Prostate gland (tissue), 2 donors: ENCODE measurements at regions not wholly inside any gene's neighbourhood (a gene's known extent, or its start where the extent isn't known, plus 50 kb on each side); places are given as distances from the start of the nearest gene placed in this dataset.

Source experiments
- DNase-seq: peaks from one replicate; pipeline ENCODE4 v3.0.0-alpha.2; 2019; ENCODE audit warnings: low spot score
- H3K27ac ChIP-seq, 2 donors: fragments of 200-600 bp; sonication (generic); 2 replicates each; pipeline ENCODE4 v1.5.1; 2017 to 2019
- H3K27me3 ChIP-seq: fragments of 200-600 bp; sonication (generic); replicated peaks from 2 replicates; pipeline ENCODE4 v1.5.1; 2019; ENCODE audit not compliant: insufficient read depth
- H3K36me3 ChIP-seq, 2 donors: fragments of 200-600 bp; sonication (generic); 1 replicate in 1 of 2; 2 replicates in 1 of 2; pipeline versions ENCODE4 v1.5.1 to v1.8.1; 2017 to 2019
- H3K4me1 ChIP-seq: fragments of 200-600 bp; sonication (generic); replicated peaks from 2 replicates; pipeline ENCODE4 v1.5.1; 2019
- H3K4me3 ChIP-seq, 2 donors: fragments of 200-600 bp; sonication (generic); 2 replicates each; pipeline ENCODE4 v1.5.1; 2017 to 2019
- H3K9me3 ChIP-seq: fragments of 200-600 bp; sonication (generic); 2 replicates; pipeline ENCODE4 v1.5.1; 2017
- CTCF ChIP-seq, 4 experiments: fragments of 200-600 bp in 2 of 4; fragments of 450-650 bp in 2 of 4; sonication (generic) in 2 of 4; IDR thresholded peaks; 1 replicate in 3 of 4; 2 replicates in 1 of 4; pipeline ENCODE4 v1.5.1; 2016 to 2019; ENCODE audit warnings: antibody characterized with exemption in 4 of 4, mild to moderate bottlenecking in 2 of 4, moderate library complexity in 2 of 4
- POLR2A ChIP-seq: fragments of 450-650 bp; IDR thresholded peaks from one replicate; pipeline ENCODE4 v1.6.1; 2016; ENCODE audit warnings: antibody characterized with exemption, mild to moderate bottlenecking
- POLR2AphosphoS5 ChIP-seq: sonication (generic); formaldehyde crosslinking; IDR thresholded peaks from one replicate; pipeline ENCODE4 v1.6.1; 2017; ENCODE audit warnings: antibody characterized with exemption
- WGBS: methylation state at CpG from one replicate; pipeline ENCODE4 v1.1.5; 2018; 5-methylcytosine and 5-hydroxymethylcytosine counted together
- intact Hi-C: fragments of 100-400 bp; cut with DNase I; formaldehyde crosslinking; loops from one replicate; pipeline ENCODE4 v1.14.2; 2022

GRCh38 chr1:29669158-29669871 lies 433.0 kb downstream of the PTPRU start:
- intact Hi-C loops = no loop called here
- peaks cover 11% of the 10 kb centered on the region for H3K27me3 ChIP-seq
- TF ChIP-seq CTCF (IDR thresholded peaks at IDR 0.05) (no peak), POLR2AphosphoS5 (no peak), POLR2A (no peak)
- H3K36me3 ChIP-seq = no peaks in the 10 kb centered on the region
- DNase-seq = no peak
- no peaks in the 10 kb centered on the region for H3K9me3 ChIP-seq
- H3K27ac ChIP-seq = no peak overlapping the region
- 68% methylated on average over 10 of the region's 10 CpGs for WGBS
- no peak overlapping the region for H3K4me3 ChIP-seq
- H3K4me1 ChIP-seq = no peaks in the 10 kb centered on the region

GRCh38 chr1:29668551-29669157 lies 432.3 kb downstream of the PTPRU start:
- Histone ChIP-seq H3K4me1 (no peaks in the 10 kb centered on the region), H3K9me3 (no peaks in the 10 kb centered on the region), H3K27ac (no peak overlapping the region), H3K4me3 (no peak overlapping the region), H3K36me3 (no peaks in the 10 kb centered on the region), H3K27me3 (peaks cover 11% of the 10 kb centered on the region)
- WGBS = 43% methylated on average over 7 of the region's 7 CpGs
- intact Hi-C loops = no loop called here
- DNase-seq = no peak
- TF ChIP-seq POLR2A (no peak), POLR2AphosphoS5 (no peak), CTCF (IDR thresholded peaks at IDR 0.05) (no peak)

GRCh38 chr1:29667951-29668350 lies 431.6 kb downstream of the PTPRU start:
- 83% methylated on average over 2 of the region's 2 CpGs for WGBS
- Histone ChIP-seq H3K4me1 (no peaks in the 10 kb centered on the region), H3K27me3 (peaks cover 11% of the 10 kb centered on the region), H3K36me3 (no peaks in the 10 kb centered on the region), H3K9me3 (no peaks in the 10 kb centered on the region), H3K27ac (no peak overlapping the region), H3K4me3 (no peak overlapping the region)
- DNase-seq = no peak
- intact Hi-C loops = no loop called here
- TF ChIP-seq CTCF (IDR thresholded peaks at IDR 0.05) (no peak), POLR2A (no peak), POLR2AphosphoS5 (no peak)

GRCh38 chr1:29664711-29665110 lies 428.4 kb downstream of the PTPRU start:
- DNase-seq = no peak
- intact Hi-C loops = no loop called here
- TF ChIP-seq CTCF (IDR thresholded peaks at IDR 0.05) = no peak
- no peak for TF ChIP-seq POLR2AphosphoS5
- no peak for TF ChIP-seq POLR2A

GRCh38 chr1:29658688-29659087 lies 422.4 kb downstream of the PTPRU start:
- H3K27ac ChIP-seq = no peak overlapping the region
- WGBS = 88% methylated on average over 1 of the region's 1 CpG
- intact Hi-C loops = no loop called here
- no peak overlapping the region for H3K4me3 ChIP-seq
- no peaks in the 10 kb centered on the region for H3K9me3 ChIP-seq
- H3K4me1 ChIP-seq = no peaks in the 10 kb centered on the region
- no peak for DNase-seq
- no peaks in the 10 kb centered on the region for H3K27me3 ChIP-seq
- no peak for TF ChIP-seq POLR2AphosphoS5
- TF ChIP-seq CTCF (IDR thresholded peaks at IDR 0.05) = no peak
- TF ChIP-seq POLR2A = no peak
- H3K36me3 ChIP-seq = no peaks in the 10 kb centered on the region

More at GRCh38 chr1:29664711-29665110, 428.4 kb downstream of the PTPRU start:
- H3K4me3 ChIP-seq = no peak overlapping the region
- peaks cover under 1% of the 10 kb centered on the region for H3K27me3 ChIP-seq
- H3K4me1 ChIP-seq = no peaks in the 10 kb centered on the region
- H3K9me3 ChIP-seq = no peaks in the 10 kb centered on the region
- no peaks in the 10 kb centered on the region for H3K36me3 ChIP-seq
- no peak overlapping the region for H3K27ac ChIP-seq
- WGBS = 79% methylated on average over 2 of the region's 2 CpGs
